Body of pancreas (tissue), 4 donors: ENCODE measurements at regions not wholly inside any gene's neighbourhood (a gene's known extent, or its start where the extent isn't known, plus 50 kb on each side); places are given as distances from the start of the nearest gene placed in this dataset.
A peak's percentile ranks its signal among the peaks of the same experiment; 100 is the strongest.

ENCODE experiments used
- ATAC-seq: fragments of 150-250 bp; one replicate; pipeline ENCODE4 v1.9.1; 2016
- DNase-seq, 4 donors: peaks; one replicate each; pipeline ENCODE4 v3.0.0-alpha.2; 2019
- H3K27ac ChIP-seq, 4 donors: fragments of 200-600 bp; sonication (generic); 1 replicate in 3 of 4; 2 replicates in 1 of 4; pipeline versions ENCODE4 v1.5.1 to v1.6.1; 2016 to 2019; ENCODE audit warnings: mild to moderate bottlenecking in 1 of 4, mixed read lengths in 1 of 4, moderate library complexity in 1 of 4
- H3K27me3 ChIP-seq, 2 donors: fragments of 200-600 bp; sonication (generic); one replicate each; pipeline ENCODE4 v1.6.0; 2016; ENCODE audit warnings: mild to moderate bottlenecking in 1 of 2
- H3K36me3 ChIP-seq, 2 donors: fragments of 200-600 bp; sonication (generic); replicated peaks in 1 of 2; 2 replicates each; pipeline ENCODE4 v1.5.1; 2016; ENCODE audit warnings: low read depth in 2 of 2; ENCODE audit not compliant: insufficient read depth in 1 of 2
- H3K4me1 ChIP-seq: fragments of 200-600 bp; sonication (generic); one replicate; pipeline ENCODE4 v1.6.0; 2016
- H3K4me3 ChIP-seq, 2 donors: fragments of 200-600 bp; sonication (generic); 1 replicate in 1 of 2; 2 replicates in 1 of 2; pipeline ENCODE4 v1.5.1; 2016 to 2019
- H3K9me3 ChIP-seq, 3 donors: fragments of 200-600 bp; sonication (generic); 1 replicate in 2 of 3; 2 replicates in 1 of 3; pipeline ENCODE4 v1.5.1; 2016
- CTCF ChIP-seq, 7 experiments: fragments of 450-650 bp in 4 of 7; fragments of 200-600 bp in 3 of 7; sonication (generic) in 3 of 7; IDR thresholded peaks; one replicate each; pipeline ENCODE4 v1.5.1; 2016 to 2019; ENCODE audit warnings: antibody characterized with exemption in 7 of 7
- POLR2A ChIP-seq, 3 donors: fragments of 450-650 bp; IDR thresholded peaks; one replicate each; pipeline ENCODE4 v1.6.1; 2016; ENCODE audit warnings: antibody characterized with exemption in 3 of 3, mild to moderate bottlenecking in 2 of 3
- WGBS, 2 donors: methylation state at CpG; one replicate each; pipeline ENCODE4 v1.1.5; 2017; 5-methylcytosine and 5-hydroxymethylcytosine counted together
- intact Hi-C: fragments of 100-400 bp; cut with DNase I; formaldehyde crosslinking; loops from one replicate; pipeline ENCODE4 v1.15.1; 2023

DNA sequence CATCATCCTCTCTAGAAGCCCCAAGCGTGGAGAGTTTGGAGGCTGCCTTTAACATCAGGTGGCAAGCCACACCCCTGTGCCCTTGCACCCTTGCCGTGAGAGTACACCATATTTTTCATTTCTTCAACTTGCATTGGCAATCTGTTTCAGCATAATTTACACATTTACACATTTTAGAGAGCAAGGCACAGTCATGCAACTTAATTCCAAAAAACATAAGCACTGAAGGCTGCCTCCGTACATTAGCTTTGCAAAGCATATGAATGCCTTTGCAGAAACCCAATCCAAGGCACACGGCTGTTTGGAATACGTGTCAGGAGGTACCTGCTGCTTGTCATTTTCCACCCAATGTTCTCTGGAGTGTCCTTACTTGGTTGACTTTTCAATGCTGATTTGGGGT lies 833.1 kb downstream of the VRK1 start:
- Histone ChIP-seq H3K27me3 (peaks cover 0 to 6% of the 10 kb centered on the region in 2 donors), H3K4me1 (no peaks in the 10 kb centered on the region), H3K36me3 (no peaks in the 10 kb centered on the region), H3K9me3 (no peaks in the 10 kb centered on the region), H3K27ac (no peak overlapping the region), H3K4me3 (no peak overlapping the region)
- 57 to 59% methylated on average over 5 of the region's 5 CpGs for WGBS, 2 donors
- TF ChIP-seq CTCF (IDR thresholded peaks at IDR 0.05) (no peak), POLR2A (IDR thresholded peaks at IDR 0.05) (no peak)
- no peak for DNase-seq
- ATAC-seq = no peak
- intact Hi-C loops = no loop called here

DNA sequence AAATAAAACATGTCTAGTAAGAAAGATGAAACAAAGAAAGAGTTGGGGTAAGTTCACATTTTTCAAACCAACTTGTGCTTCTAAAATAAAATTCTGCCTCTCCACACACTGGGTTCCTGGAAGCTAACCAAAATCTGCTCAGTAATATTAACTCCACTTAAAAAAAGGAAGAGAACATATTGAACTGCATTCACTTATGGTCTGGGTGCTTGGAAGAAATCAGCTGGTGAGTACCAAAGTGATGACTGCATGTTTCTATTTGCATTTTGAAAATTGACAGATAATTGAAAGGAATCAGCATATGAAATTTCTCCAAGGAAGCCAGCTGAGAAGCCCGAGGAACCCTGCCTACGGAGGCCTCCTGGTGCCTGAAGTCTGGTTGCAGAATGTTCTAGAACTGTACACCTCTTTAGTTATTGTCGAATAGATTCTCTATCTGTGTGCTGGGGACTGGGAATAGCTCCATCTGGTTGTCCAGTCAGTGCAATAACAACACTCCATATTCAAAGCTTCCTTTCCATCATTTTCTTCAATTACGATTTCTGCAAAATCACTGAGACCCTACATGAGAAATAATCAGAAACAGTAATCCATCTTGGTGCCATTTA lies 836.1 kb downstream of the VRK1 start:
- no peak for ATAC-seq
- TF ChIP-seq CTCF (IDR thresholded peaks at IDR 0.05) = no peak
- no peak for TF ChIP-seq POLR2A (IDR thresholded peaks at IDR 0.05)
- intact Hi-C loops = no loop called here

DNA sequence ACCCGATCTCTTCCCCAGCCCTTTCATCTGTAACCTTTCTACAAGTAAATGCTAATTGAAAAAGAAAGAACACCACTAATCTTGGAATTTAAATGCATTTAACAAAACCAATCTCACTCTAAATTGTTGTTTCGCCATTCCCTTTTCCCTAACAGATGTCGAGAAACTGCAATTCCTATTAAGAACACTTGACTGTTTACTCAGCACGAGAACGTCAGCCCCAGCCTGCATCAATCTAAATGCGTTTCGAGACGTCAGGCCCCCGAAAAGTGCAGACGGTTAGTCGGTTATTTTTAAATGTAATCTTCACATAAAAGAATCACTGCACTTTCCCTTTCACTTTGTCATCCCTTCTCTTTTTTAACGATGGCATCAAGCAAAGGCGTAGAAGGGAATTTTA lies 837.6 kb downstream of the VRK1 start:
- no peak overlapping the region for H3K4me3 ChIP-seq
- ATAC-seq (no peak), DNase-seq (peak in 1 of 4 donors; percentile 9)
- H3K27ac ChIP-seq = no peak overlapping the region
- intact Hi-C loops = no loop called here
- no peaks in the 10 kb centered on the region for H3K9me3 ChIP-seq
- H3K4me1 ChIP-seq = no peaks in the 10 kb centered on the region
- WGBS, 2 donors = 17 to 20% methylated on average over 13 of the region's 13 CpGs
- TF ChIP-seq CTCF (IDR thresholded peaks at IDR 0.05) = no peak
- no peak for TF ChIP-seq POLR2A (IDR thresholded peaks at IDR 0.05)
- peaks cover 0 to 6% of the 10 kb centered on the region in 2 donors for H3K27me3 ChIP-seq
- no peaks in the 10 kb centered on the region for H3K36me3 ChIP-seq

More for the DNA sequence above, 836.1 kb downstream of the VRK1 start:
- WGBS, 2 donors = 70 to 75% methylated on average over 4 of the region's 4 CpGs
- Histone ChIP-seq H3K4me3 (no peak overlapping the region), H3K9me3 (no peaks in the 10 kb centered on the region), H3K4me1 (no peaks in the 10 kb centered on the region), H3K27me3 (peaks cover 0 to 6% of the 10 kb centered on the region in 2 donors), H3K27ac (no peak overlapping the region), H3K36me3 (no peaks in the 10 kb centered on the region)
- DNase-seq = no peak

- 37 to 48% methylated on average over 3 of the region's 3 CpGs for whole genome bisulfite sequencing, 2 donors
Measured at GRCh38 chr14:97638864-97639263, 841.7 kb downstream of the VRK1 start.

More at GRCh38 chr14:97638864-97639263, 841.7 kb downstream of the VRK1 start:
- peaks cover 0 to 4% of the 10 kb centered on the region in 2 donors for H3K27me3 ChIP-seq
- no peak for ATAC-seq
- no peaks in the 10 kb centered on the region for H3K9me3 ChIP-seq
- intact Hi-C loops = no loop called here
- no peak overlapping the region for H3K4me3 ChIP-seq
- TF ChIP-seq CTCF (IDR thresholded peaks at IDR 0.05) = no peak
- no peak for TF ChIP-seq POLR2A (IDR thresholded peaks at IDR 0.05)
- H3K36me3 ChIP-seq = no peaks in the 10 kb centered on the region
- H3K27ac ChIP-seq = no peak overlapping the region
- no peak for DNase-seq
- H3K4me1 ChIP-seq = no peaks in the 10 kb centered on the region
